CD4-positive, alpha-beta T cell (primary cell): ENCODE measurements at regions not wholly inside any gene's neighbourhood (a gene's known extent, or its start where the extent isn't known, plus 50 kb on each side); places are given as distances from the start of the nearest gene placed in this dataset.

Experiments used
- ATAC-seq: fragments of 200-7000 bp; cut with Tn5 transposase; one replicate; pipeline ENCODE4 v1.10.0; 2022; ENCODE audit warnings: mild to moderate bottlenecking; ENCODE audit not compliant: poor library complexity
- CTCF ChIA-PET: fragments of 350-600 bp; sonication (Branson Sonifier 250); formaldehyde crosslinking; loops from one replicate; lab custom pipeline; 2021; ENCODE audit warnings: antibody characterized with exemption, inconsistent platforms; lab: Charles Lee
- POLR2A ChIA-PET: fragments of 350-600 bp; sonication (Branson Sonifier 250); formaldehyde crosslinking; loops from one replicate; lab custom pipeline; 2021; ENCODE audit warnings: antibody characterized with exemption, inconsistent platforms; lab: Charles Lee
- DNase-seq, 14 experiments: peaks; one replicate each; pipeline ENCODE4 v3.0.0-alpha.2; 2013 to 2020; ENCODE audit warnings: mixed read lengths in 2 of 14
- H3K27ac ChIP-seq, 2 donors: one replicate each; pipeline versions ENCODE4 v1.5.1 to v1.7.0; 2013; ENCODE audit warnings: low read length in 2 of 2, low read depth in 1 of 2, mild to moderate bottlenecking in 1 of 2
- H3K27me3 ChIP-seq, 2 experiments: 1 replicate in 1 of 2; 2 replicates in 1 of 2; pipeline versions ENCODE4 v1.6.1 to v1.7.0; 2013; ENCODE audit warnings: low read length in 2 of 2, control low read depth in 1 of 2, mild to moderate bottlenecking in 1 of 2, moderate library complexity in 1 of 2; ENCODE audit not compliant: insufficient read depth in 2 of 2, control insufficient read depth in 1 of 2
- H3K36me3 ChIP-seq: one replicate; pipeline ENCODE4 v1.6.1; 2013; ENCODE audit warnings: low read length, control low read depth; ENCODE audit not compliant: insufficient read depth
- H3K4me1 ChIP-seq: one replicate; pipeline ENCODE4 v1.6.1; 2013; ENCODE audit warnings: low read length, control low read depth; ENCODE audit not compliant: insufficient read depth
- H3K4me3 ChIP-seq: one replicate; pipeline ENCODE4 v1.5.1; 2013; ENCODE audit warnings: mild to moderate bottlenecking, low read length, moderate library complexity
- H3K9me3 ChIP-seq, 2 experiments: 1 replicate in 1 of 2; 2 replicates in 1 of 2; pipeline versions ENCODE4 v1.6.1 to v1.7.0; 2013; ENCODE audit warnings: low read length in 2 of 2, mild to moderate bottlenecking in 2 of 2, control low read depth in 1 of 2, moderate library complexity in 1 of 2; ENCODE audit not compliant: control insufficient read depth in 1 of 2, insufficient read depth in 1 of 2
- H3K27ac Mint-ChIP-seq: one replicate; pipeline ENCODE4 v1.8.0; 2020; ENCODE audit warnings: mixed read lengths
- H3K27me3 Mint-ChIP-seq: one replicate; pipeline ENCODE4 v1.8.0; 2021; ENCODE audit warnings: mixed read lengths
- H3K36me3 Mint-ChIP-seq: one replicate; pipeline ENCODE4 v1.8.0; 2021; ENCODE audit warnings: low read depth, mixed read lengths
- H3K4me1 Mint-ChIP-seq: one replicate; pipeline ENCODE4 v1.8.0; 2021; ENCODE audit warnings: low read depth, mixed read lengths
- H3K4me3 Mint-ChIP-seq: one replicate; pipeline ENCODE4 v1.8.0; 2020; ENCODE audit warnings: mild to moderate bottlenecking, mixed read lengths
- H3K9me3 Mint-ChIP-seq: one replicate; pipeline ENCODE4 v1.8.0; 2020; ENCODE audit warnings: mixed read lengths
- CTCF ChIP-seq: fragments of 200-600 bp; IDR thresholded peaks from one replicate; pipeline ENCODE4 v1.8.0; 2022; ENCODE audit warnings: antibody characterized with exemption, mild to moderate bottlenecking
- intact Hi-C, 2 experiments: fragments of 100-400 bp; cut with DNase I in 1 of 2; cut with micrococcal nuclease in 1 of 2; formaldehyde crosslinking; loops; one replicate each; pipeline versions ENCODE4 v1.15.1 to v1.9.0; 2023 to 2025; cut with DNase I, micrococcal nuclease

- peaks cover 0 to 9% of the 10 kb centered on the region in 2 experiments for H3K9me3 ChIP-seq
- H3K36me3 ChIP-seq: no peaks in the 10 kb centered on the region
- DNase-seq (no peak), ATAC-seq (no peak)
- no peak overlapping the region for H3K27ac ChIP-seq
- intact Hi-C loops: no loop called here
- H3K4me3 ChIP-seq: no peak overlapping the region
- Mint-ChIP-seq H3K4me3 (no peak overlapping the region), H3K9me3 (peaks cover 9% of the 10 kb centered on the region), H3K27ac (no peak overlapping the region), H3K36me3 (no peaks in the 10 kb centered on the region), H3K27me3 (no peaks in the 10 kb centered on the region), H3K4me1 (no peaks in the 10 kb centered on the region)
- CTCF ChIA-PET: no interaction called here
- H3K27me3 ChIP-seq: no peaks in the 10 kb centered on the region
- POLR2A ChIA-PET: no interaction called here
- no peaks in the 10 kb centered on the region for H3K4me1 ChIP-seq
- no peak for TF ChIP-seq CTCF
These were observed 760.7 kb upstream of the PCDH9 start for GRCh38 chr13:67990868-67991267.

GRCh38 chr13:67986234-67986633, 756.1 kb upstream of the PCDH9 start:
- Mint-ChIP-seq H3K4me3 (no peak overlapping the region), H3K27me3 (no peaks in the 10 kb centered on the region), H3K36me3 (no peaks in the 10 kb centered on the region), H3K27ac (no peak overlapping the region), H3K9me3 (peaks cover 12% of the 10 kb centered on the region), H3K4me1 (no peaks in the 10 kb centered on the region)
- Histone ChIP-seq H3K27ac (no peak overlapping the region), H3K9me3 (peaks cover 5 to 9% of the 10 kb centered on the region in 2 experiments), H3K36me3 (no peaks in the 10 kb centered on the region), H3K4me1 (no peaks in the 10 kb centered on the region), H3K27me3 (no peaks in the 10 kb centered on the region), H3K4me3 (no peak overlapping the region)
- intact Hi-C loops: no loop called here
- ChIA-PET CTCF (no interaction called here), POLR2A (no interaction called here)
- DNase-seq (no peak), ATAC-seq (no peak)
- no peak for TF ChIP-seq CTCF

- H3K9me3 ChIP-seq: peaks cover 0 to 5% of the 10 kb centered on the region in 2 experiments
- H3K36me3 ChIP-seq: no peaks in the 10 kb centered on the region
- H3K9me3 Mint-ChIP-seq: peaks cover 7% of the 10 kb centered on the region
- H3K4me1 Mint-ChIP-seq: no peaks in the 10 kb centered on the region
- H3K27ac ChIP-seq: no peak overlapping the region
- no peak overlapping the region for H3K4me3 ChIP-seq
- intact Hi-C loops: no loop called here
- no peaks in the 10 kb centered on the region for H3K27me3 Mint-ChIP-seq
- H3K27me3 ChIP-seq: no peaks in the 10 kb centered on the region
- no peak for TF ChIP-seq CTCF
- DNase-seq (no peak), ATAC-seq (no peak)
- ChIA-PET POLR2A (no interaction called here), CTCF (no interaction called here)
- H3K4me1 ChIP-seq: no peaks in the 10 kb centered on the region
- H3K36me3 Mint-ChIP-seq: no peaks in the 10 kb centered on the region
- H3K27ac Mint-ChIP-seq: no peak overlapping the region
- no peak overlapping the region for H3K4me3 Mint-ChIP-seq
These were observed 746.9 kb upstream of the PCDH9 start for GRCh38 chr13:67977066-67977465.
